WTC11 (cell line): ENCODE measurements at regions not wholly inside any gene's neighbourhood (a gene's known extent, or its start where the extent isn't known, plus 50 kb on each side); places are given as distances from the start of the nearest gene placed in this dataset.

Source experiments
- KAT7 ChIP-seq: sonication (generic); formaldehyde crosslinking; IDR thresholded peaks from 2 replicates; pipeline ENCODE4 v1.8.1; 2023; ENCODE audit warnings: missing genetic modification reagents, mild to moderate bottlenecking, borderline replicate concordance
- NFE2L1 ChIP-seq: sonication (generic); formaldehyde crosslinking; IDR thresholded peaks from 2 replicates; pipeline ENCODE4 v1.8.1; 2023; ENCODE audit warnings: missing genetic modification reagents
- NFYB ChIP-seq: sonication (generic); formaldehyde crosslinking; conservative IDR thresholded peaks from 2 replicates; pipeline ENCODE4 v1.8.0; 2022; ENCODE audit warnings: low read depth, missing genetic modification reagents
- TCF7 ChIP-seq: sonication (generic); formaldehyde crosslinking; IDR thresholded peaks from 2 replicates; pipeline ENCODE4 v1.8.0; 2022; ENCODE audit warnings: mild to moderate bottlenecking, low read depth, missing genetic modification reagents, moderate library complexity
- TF ChIP-seq, protein P1 (sequence below): sonication (generic); formaldehyde crosslinking; IDR thresholded peaks from 2 replicates; pipeline ENCODE4 v1.8.0; 2023; ENCODE audit warnings: missing genetic modification reagents
- TF ChIP-seq, protein P2 (sequence below): sonication (generic); formaldehyde crosslinking; IDR thresholded peaks from 2 replicates; pipeline ENCODE4 v1.8.0; 2022; ENCODE audit warnings: mild to moderate bottlenecking, missing genetic modification reagents
- TF ChIP-seq, protein P3 (sequence below): fragments of 200-600 bp; IDR thresholded peaks from 2 replicates; pipeline ENCODE4 v1.8.0; 2022; ENCODE audit warnings: antibody characterized with exemption

DNA sequence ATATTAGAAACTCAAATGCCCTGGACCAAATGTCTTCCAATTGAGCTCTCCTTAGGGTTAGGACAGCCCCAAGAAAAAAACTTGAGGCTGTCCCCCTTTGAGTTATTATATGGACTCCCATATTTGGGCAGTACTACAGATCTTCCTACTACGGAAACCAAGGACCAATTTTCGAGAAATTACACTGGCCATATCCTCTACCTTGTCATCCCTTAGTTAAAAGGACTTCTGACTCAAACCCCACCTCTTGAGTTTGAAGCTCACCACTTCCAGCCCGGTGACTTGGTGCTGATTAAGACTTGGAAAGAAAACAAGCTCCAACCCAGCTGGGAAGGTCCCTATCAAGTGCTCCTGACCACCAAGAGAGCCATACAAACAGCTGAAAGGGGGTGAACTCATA lies 497.0 kb upstream of the GRAMD2B start:
- TF ChIP-seq, protein P1, sequence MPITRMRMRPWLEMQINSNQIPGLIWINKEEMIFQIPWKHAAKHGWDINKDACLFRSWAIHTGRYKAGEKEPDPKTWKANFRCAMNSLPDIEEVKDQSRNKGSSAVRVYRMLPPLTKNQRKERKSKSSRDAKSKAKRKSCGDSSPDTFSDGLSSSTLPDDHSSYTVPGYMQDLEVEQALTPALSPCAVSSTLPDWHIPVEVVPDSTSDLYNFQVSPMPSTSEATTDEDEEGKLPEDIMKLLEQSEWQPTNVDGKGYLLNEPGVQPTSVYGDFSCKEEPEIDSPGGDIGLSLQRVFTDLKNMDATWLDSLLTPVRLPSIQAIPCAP (CRISPR knock-in tag), result no peak
- no peak for TF ChIP-seq NFE2L1 (CRISPR knock-in tag)
- no peak for TF ChIP-seq NFYB (CRISPR knock-in tag)
- TF ChIP-seq, protein P2, sequence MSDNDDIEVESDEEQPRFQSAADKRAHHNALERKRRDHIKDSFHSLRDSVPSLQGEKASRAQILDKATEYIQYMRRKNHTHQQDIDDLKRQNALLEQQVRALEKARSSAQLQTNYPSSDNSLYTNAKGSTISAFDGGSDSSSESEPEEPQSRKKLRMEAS (CRISPR knock-in tag), result no peak
- no peak for TF ChIP-seq TCF7
- TF ChIP-seq KAT7 (CRISPR knock-in tag), result no peak
- TF ChIP-seq, protein P3, sequence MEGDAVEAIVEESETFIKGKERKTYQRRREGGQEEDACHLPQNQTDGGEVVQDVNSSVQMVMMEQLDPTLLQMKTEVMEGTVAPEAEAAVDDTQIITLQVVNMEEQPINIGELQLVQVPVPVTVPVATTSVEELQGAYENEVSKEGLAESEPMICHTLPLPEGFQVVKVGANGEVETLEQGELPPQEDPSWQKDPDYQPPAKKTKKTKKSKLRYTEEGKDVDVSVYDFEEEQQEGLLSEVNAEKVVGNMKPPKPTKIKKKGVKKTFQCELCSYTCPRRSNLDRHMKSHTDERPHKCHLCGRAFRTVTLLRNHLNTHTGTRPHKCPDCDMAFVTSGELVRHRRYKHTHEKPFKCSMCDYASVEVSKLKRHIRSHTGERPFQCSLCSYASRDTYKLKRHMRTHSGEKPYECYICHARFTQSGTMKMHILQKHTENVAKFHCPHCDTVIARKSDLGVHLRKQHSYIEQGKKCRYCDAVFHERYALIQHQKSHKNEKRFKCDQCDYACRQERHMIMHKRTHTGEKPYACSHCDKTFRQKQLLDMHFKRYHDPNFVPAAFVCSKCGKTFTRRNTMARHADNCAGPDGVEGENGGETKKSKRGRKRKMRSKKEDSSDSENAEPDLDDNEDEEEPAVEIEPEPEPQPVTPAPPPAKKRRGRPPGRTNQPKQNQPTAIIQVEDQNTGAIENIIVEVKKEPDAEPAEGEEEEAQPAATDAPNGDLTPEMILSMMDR, result no peak
